WTC11 (cell line): ENCODE measurements at regions not wholly inside any gene's neighbourhood (a gene's known extent, or its start where the extent isn't known, plus 50 kb on each side); places are given as distances from the start of the nearest gene placed in this dataset.

Experiments used
- ATAC-seq: fragments of 200-7000 bp; cut with Tn5 transposase; 2 replicates; pipeline ENCODE4 v1.10.0; 2021; ENCODE audit warnings: mild to moderate bottlenecking, moderate library complexity
- CTCF ChIA-PET: fragments of 300-600 bp; sonication (Branson Sonifier 250); formaldehyde crosslinking; loops from one replicate; lab custom pipeline; 2021; ENCODE audit warnings: antibody characterized with exemption; lab: Charles Lee
- POLR2A ChIA-PET: fragments of 350-600 bp; sonication (Branson Sonifier 250); formaldehyde crosslinking; loops from one replicate; lab custom pipeline; 2021; ENCODE audit warnings: antibody characterized with exemption; lab: Charles Lee
- DNase-seq: peaks from one replicate; pipeline ENCODE4 v3.0.0; 2021; ENCODE audit warnings: low spot score
- H3K27ac Mint-ChIP-seq: 2 replicates; pipeline ENCODE4 v1.8.0; 2021; ENCODE audit warnings: mixed read lengths
- H3K27me3 Mint-ChIP-seq: 2 replicates; pipeline ENCODE4 v1.8.0; 2021; ENCODE audit warnings: low read depth, mild to moderate bottlenecking, moderate library complexity, mixed read lengths
- H3K36me3 Mint-ChIP-seq: 2 replicates; pipeline ENCODE4 v1.8.0; 2021; ENCODE audit warnings: mixed read lengths
- H3K4me1 Mint-ChIP-seq: 2 replicates; pipeline ENCODE4 v1.8.0; 2022; ENCODE audit warnings: mixed read lengths
- H3K4me3 Mint-ChIP-seq: 2 replicates; pipeline ENCODE4 v1.8.0; 2021; ENCODE audit warnings: mild to moderate bottlenecking, moderate library complexity, mixed read lengths
- H3K9me3 Mint-ChIP-seq: 2 replicates; pipeline ENCODE4 v1.8.0; 2021; ENCODE audit warnings: mixed read lengths
- EMX1 ChIP-seq: fragments of 250-450 bp; sonication (Bioruptor Pico); IDR thresholded peaks from 2 replicates; pipeline ENCODE4 v1.8.0; 2021; ENCODE audit warnings: mild to moderate bottlenecking
- ETV6 ChIP-seq: sonication (generic); formaldehyde crosslinking; IDR thresholded peaks from 2 replicates; pipeline ENCODE4 v1.8.1; 2022; ENCODE audit warnings: mild to moderate bottlenecking, missing genetic modification reagents
- KAT7 ChIP-seq: sonication (generic); formaldehyde crosslinking; IDR thresholded peaks from 2 replicates; pipeline ENCODE4 v1.8.1; 2023; ENCODE audit warnings: missing genetic modification reagents, mild to moderate bottlenecking, borderline replicate concordance
- MXD4 ChIP-seq: fragments of 250-450 bp; sonication (Bioruptor Pico); IDR thresholded peaks from 2 replicates; pipeline ENCODE4 v1.8.0; 2021; ENCODE audit warnings: mild to moderate bottlenecking, moderate library complexity, borderline replicate concordance
- NFYB ChIP-seq: sonication (generic); formaldehyde crosslinking; conservative IDR thresholded peaks from 2 replicates; pipeline ENCODE4 v1.8.0; 2022; ENCODE audit warnings: low read depth, missing genetic modification reagents
- NR2C2 ChIP-seq: sonication (generic); formaldehyde crosslinking; IDR thresholded peaks from 2 replicates; pipeline ENCODE4 v1.8.0; 2022; ENCODE audit warnings: mild to moderate bottlenecking, missing genetic modification reagents
- SMAD4 ChIP-seq: sonication (generic); formaldehyde crosslinking; IDR thresholded peaks from 2 replicates; pipeline ENCODE4 v1.8.0; 2022; ENCODE audit warnings: mild to moderate bottlenecking, missing genetic modification reagents
- SOX15 ChIP-seq: fragments of 250-450 bp; sonication (Bioruptor Pico); IDR thresholded peaks from 2 replicates; pipeline ENCODE4 v1.9.0; 2021; ENCODE audit warnings: mild to moderate bottlenecking
- ZNF121 ChIP-seq: sonication (generic); formaldehyde crosslinking; IDR thresholded peaks from 2 replicates; pipeline ENCODE4 v1.8.0; 2023; ENCODE audit warnings: missing genetic modification reagents
- ZNF317 ChIP-seq: sonication (generic); formaldehyde crosslinking; IDR thresholded peaks from 2 replicates; pipeline ENCODE4 v1.8.1; 2023; ENCODE audit warnings: low read depth, mild to moderate bottlenecking, moderate library complexity, missing genetic modification reagents, borderline replicate concordance
- ZNF423 ChIP-seq: fragments of 250-450 bp; sonication (Bioruptor Pico); IDR thresholded peaks from 2 replicates; pipeline ENCODE4 v2.1.2; 2022; ENCODE audit warnings: mild to moderate bottlenecking, moderate library complexity
- TF ChIP-seq, protein P1 (sequence below): sonication (generic); formaldehyde crosslinking; IDR thresholded peaks from 2 replicates; pipeline ENCODE4 v1.8.0; 2023; ENCODE audit warnings: mild to moderate bottlenecking, missing genetic modification reagents
- TF ChIP-seq, protein P2 (sequence below): sonication (generic); formaldehyde crosslinking; IDR thresholded peaks from 2 replicates; pipeline ENCODE4 v1.8.0; 2022; ENCODE audit warnings: mild to moderate bottlenecking, missing genetic modification reagents
- TF ChIP-seq, protein P3 (sequence below): sonication (generic); formaldehyde crosslinking; IDR thresholded peaks from 2 replicates; pipeline ENCODE4 v1.8.1; 2023; ENCODE audit warnings: mild to moderate bottlenecking, moderate library complexity, missing genetic modification reagents
- TF ChIP-seq, protein P4 (sequence below): fragments of 250-450 bp; sonication (Bioruptor Pico); IDR thresholded peaks from 2 replicates; pipeline ENCODE4 v1.9.0; 2021; ENCODE audit warnings: moderate library complexity, mild to moderate bottlenecking, inconsistent platforms, borderline replicate concordance
- TF ChIP-seq, protein P5 (sequence below): fragments of 250-450 bp; sonication (Bioruptor Pico); IDR thresholded peaks from 2 replicates; pipeline ENCODE4 v2.1.2; 2022; ENCODE audit warnings: mild to moderate bottlenecking, moderate library complexity
- TF ChIP-seq, protein P6 (sequence below): sonication (generic); formaldehyde crosslinking; IDR thresholded peaks from 2 replicates; pipeline ENCODE4 v1.8.1; 2023; ENCODE audit warnings: mild to moderate bottlenecking, missing genetic modification reagents

DNA sequence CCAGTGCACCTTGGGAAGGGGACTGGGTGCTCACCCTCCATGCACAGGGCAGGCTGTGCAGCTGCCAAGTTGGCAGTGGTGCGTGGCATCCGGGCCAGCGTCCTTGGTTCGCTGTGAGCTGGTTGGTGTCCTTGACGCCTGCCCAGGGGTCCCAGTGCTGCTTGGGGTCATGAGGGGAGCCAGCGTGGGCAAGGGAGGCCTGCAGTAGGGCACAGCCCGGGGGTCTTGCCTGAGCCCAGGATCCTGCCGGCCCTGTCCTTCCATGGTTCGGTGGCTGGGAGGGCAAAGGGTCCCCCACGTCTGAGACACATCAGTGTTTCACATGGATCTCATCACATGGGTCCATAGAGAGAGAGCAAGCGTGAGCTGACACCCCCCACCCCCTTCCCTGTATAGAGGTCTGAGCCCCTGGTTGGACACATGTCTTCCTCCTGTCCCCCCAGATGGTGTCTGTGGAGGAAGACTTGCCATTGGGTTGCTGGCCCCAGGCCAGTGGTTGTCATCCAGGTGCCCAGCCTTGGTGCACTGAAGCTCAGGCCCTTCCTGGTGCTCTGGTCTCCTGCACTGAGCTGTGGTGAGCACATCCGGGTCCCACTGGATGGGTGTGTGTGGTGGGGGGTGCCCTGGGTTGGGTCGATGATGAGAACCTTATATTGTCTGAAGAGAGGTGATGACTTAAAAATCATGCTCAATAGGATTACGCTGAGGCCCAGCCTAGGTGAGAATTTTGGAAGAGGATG is 232.3 kb downstream of the SNRPN start:
- ChIA-PET POLR2A (interaction anchor here (0.6 kb wide), 1 partner anchor 338 kb away, joined by 3 read pairs; no protein-coding TSS in a partner anchor), CTCF (no interaction called here)
- no peaks in the 10 kb centered on the region for H3K4me1 Mint-ChIP-seq
- H3K36me3 Mint-ChIP-seq: peaks cover 32% of the 10 kb centered on the region
- H3K27ac Mint-ChIP-seq: no peak overlapping the region
- H3K9me3 Mint-ChIP-seq: peaks cover 62% of the 10 kb centered on the region
- H3K4me3 Mint-ChIP-seq: no peak overlapping the region
- TF ChIP-seq SOX15 (CRISPR knock-in tag) (no peak), ZNF317 (CRISPR knock-in tag) (no peak), SMAD4 (CRISPR knock-in tag) (no peak)
- peaks cover 4% of the 10 kb centered on the region for H3K27me3 Mint-ChIP-seq
- ATAC-seq: no peak
- no peak for DNase-seq

DNA sequence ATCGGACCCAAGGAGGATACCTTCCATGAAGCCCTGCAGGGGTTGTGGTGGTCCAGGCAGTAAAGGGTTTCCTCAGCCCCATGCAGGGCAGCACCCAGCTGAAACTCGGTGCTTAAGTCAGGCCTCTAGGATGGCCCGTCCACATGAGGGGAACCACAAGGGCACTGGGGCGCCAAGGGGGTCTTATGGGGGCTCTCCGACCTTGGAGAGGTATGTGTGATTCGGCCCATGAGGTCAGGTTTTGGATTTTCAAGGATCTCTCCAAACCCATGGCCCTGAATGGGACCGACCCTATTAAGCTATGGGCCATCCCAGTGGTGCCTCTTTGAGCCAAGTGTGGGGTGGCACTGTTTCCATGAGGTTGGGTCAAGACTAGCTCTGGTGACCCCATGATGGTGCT is 233.3 kb downstream of the SNRPN start:
- H3K36me3 Mint-ChIP-seq: peaks cover 31% of the 10 kb centered on the region
- peaks cover 58% of the 10 kb centered on the region for H3K9me3 Mint-ChIP-seq
- H3K27me3 Mint-ChIP-seq: peaks cover 4% of the 10 kb centered on the region
- TF ChIP-seq ZNF121 (CRISPR knock-in tag) (no peak), SMAD4 (CRISPR knock-in tag) (no peak), EMX1 (CRISPR knock-in tag) (no peak), ZNF423 (no peak), ETV6 (CRISPR knock-in tag) (no peak), NR2C2 (no peak), KAT7 (CRISPR knock-in tag) (no peak), MXD4 (CRISPR knock-in tag) (no peak), NFYB (CRISPR knock-in tag) (no peak)
- TF ChIP-seq, protein P1, sequence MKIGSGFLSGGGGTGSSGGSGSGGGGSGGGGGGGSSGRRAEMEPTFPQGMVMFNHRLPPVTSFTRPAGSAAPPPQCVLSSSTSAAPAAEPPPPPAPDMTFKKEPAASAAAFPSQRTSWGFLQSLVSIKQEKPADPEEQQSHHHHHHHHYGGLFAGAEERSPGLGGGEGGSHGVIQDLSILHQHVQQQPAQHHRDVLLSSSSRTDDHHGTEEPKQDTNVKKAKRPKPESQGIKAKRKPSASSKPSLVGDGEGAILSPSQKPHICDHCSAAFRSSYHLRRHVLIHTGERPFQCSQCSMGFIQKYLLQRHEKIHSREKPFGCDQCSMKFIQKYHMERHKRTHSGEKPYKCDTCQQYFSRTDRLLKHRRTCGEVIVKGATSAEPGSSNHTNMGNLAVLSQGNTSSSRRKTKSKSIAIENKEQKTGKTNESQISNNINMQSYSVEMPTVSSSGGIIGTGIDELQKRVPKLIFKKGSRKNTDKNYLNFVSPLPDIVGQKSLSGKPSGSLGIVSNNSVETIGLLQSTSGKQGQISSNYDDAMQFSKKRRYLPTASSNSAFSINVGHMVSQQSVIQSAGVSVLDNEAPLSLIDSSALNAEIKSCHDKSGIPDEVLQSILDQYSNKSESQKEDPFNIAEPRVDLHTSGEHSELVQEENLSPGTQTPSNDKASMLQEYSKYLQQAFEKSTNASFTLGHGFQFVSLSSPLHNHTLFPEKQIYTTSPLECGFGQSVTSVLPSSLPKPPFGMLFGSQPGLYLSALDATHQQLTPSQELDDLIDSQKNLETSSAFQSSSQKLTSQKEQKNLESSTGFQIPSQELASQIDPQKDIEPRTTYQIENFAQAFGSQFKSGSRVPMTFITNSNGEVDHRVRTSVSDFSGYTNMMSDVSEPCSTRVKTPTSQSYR (CRISPR knock-in tag): no peak
- TF ChIP-seq, protein P2, sequence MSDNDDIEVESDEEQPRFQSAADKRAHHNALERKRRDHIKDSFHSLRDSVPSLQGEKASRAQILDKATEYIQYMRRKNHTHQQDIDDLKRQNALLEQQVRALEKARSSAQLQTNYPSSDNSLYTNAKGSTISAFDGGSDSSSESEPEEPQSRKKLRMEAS (CRISPR knock-in tag): no peak
- TF ChIP-seq, protein P3, sequence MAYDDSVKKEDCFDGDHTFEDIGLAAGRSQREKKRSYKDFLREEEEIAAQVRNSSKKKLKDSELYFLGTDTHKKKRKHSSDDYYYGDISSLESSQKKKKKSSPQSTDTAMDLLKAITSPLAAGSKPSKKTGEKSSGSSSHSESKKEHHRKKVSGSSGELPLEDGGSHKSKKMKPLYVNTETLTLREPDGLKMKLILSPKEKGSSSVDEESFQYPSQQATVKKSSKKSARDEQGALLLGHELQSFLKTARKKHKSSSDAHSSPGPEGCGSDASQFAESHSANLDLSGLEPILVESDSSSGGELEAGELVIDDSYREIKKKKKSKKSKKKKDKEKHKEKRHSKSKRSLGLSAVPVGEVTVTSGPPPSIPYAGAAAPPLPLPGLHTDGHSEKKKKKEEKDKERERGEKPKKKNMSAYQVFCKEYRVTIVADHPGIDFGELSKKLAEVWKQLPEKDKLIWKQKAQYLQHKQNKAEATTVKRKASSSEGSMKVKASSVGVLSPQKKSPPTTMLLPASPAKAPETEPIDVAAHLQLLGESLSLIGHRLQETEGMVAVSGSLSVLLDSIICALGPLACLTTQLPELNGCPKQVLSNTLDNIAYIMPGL (CRISPR knock-in tag): no peak
- TF ChIP-seq, protein P4, sequence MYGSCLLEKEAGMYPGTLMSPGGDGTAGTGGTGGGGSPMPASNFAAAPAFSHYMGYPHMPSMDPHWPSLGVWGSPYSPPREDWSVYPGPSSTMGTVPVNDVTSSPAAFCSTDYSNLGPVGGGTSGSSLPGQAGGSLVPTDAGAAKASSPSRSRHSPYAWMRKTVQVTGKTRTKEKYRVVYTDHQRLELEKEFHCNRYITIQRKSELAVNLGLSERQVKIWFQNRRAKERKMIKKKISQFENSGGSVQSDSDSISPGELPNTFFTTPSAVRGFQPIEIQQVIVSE (CRISPR knock-in tag): no peak
- TF ChIP-seq, protein P5, sequence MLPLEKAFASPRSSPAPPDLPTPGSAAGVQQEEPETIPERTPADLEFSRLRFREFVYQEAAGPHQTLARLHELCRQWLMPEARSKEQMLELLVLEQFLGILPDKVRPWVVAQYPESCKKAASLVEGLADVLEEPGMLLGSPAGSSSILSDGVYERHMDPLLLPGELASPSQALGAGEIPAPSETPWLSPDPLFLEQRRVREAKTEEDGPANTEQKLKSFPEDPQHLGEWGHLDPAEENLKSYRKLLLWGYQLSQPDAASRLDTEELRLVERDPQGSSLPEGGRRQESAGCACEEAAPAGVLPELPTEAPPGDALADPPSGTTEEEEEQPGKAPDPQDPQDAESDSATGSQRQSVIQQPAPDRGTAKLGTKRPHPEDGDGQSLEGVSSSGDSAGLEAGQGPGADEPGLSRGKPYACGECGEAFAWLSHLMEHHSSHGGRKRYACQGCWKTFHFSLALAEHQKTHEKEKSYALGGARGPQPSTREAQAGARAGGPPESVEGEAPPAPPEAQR (CRISPR knock-in tag): no peak
- TF ChIP-seq, protein P6, sequence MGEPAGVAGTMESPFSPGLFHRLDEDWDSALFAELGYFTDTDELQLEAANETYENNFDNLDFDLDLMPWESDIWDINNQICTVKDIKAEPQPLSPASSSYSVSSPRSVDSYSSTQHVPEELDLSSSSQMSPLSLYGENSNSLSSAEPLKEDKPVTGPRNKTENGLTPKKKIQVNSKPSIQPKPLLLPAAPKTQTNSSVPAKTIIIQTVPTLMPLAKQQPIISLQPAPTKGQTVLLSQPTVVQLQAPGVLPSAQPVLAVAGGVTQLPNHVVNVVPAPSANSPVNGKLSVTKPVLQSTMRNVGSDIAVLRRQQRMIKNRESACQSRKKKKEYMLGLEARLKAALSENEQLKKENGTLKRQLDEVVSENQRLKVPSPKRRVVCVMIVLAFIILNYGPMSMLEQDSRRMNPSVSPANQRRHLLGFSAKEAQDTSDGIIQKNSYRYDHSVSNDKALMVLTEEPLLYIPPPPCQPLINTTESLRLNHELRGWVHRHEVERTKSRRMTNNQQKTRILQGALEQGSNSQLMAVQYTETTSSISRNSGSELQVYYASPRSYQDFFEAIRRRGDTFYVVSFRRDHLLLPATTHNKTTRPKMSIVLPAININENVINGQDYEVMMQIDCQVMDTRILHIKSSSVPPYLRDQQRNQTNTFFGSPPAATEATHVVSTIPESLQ (CRISPR knock-in tag): no peak
- no peak overlapping the region for H3K4me3 Mint-ChIP-seq
- ATAC-seq (no peak), DNase-seq (no peak)
- no peak overlapping the region for H3K27ac Mint-ChIP-seq
- ChIA-PET CTCF (no interaction called here), POLR2A (no interaction called here)
- H3K4me1 Mint-ChIP-seq: no peaks in the 10 kb centered on the region
